Ovary (tissue), 7 donors: ENCODE measurements at regions not wholly inside any gene's neighbourhood (a gene's known extent, or its start where the extent isn't known, plus 50 kb on each side); places are given as distances from the start of the nearest gene placed in this dataset.
"Not testable (repeated sequence)": the region's sequence is repeated elsewhere in the genome, so short reads cannot be mapped to it uniquely, and the experiment has no call there.

Source experiments
- DNase-seq, 5 donors: peaks; one replicate each; pipeline ENCODE4 v3.0.0-alpha.2; 2019 to 2020
- H3K27ac ChIP-seq, 2 donors: fragments of 200-600 bp; one replicate each; pipeline versions ENCODE4 v1.5.1 to v1.8.0; 2019 to 2022
- H3K27me3 ChIP-seq: fragments of 200-600 bp; one replicate; pipeline ENCODE4 v1.8.0; 2022
- H3K36me3 ChIP-seq: fragments of 200-600 bp; sonication (generic); one replicate; pipeline ENCODE4 v1.5.1; 2019
- H3K4me1 ChIP-seq: one replicate; pipeline ENCODE4 v1.8.1; 2013; ENCODE audit warnings: mild to moderate bottlenecking, moderate library complexity; ENCODE audit not compliant: insufficient read depth
- H3K4me3 ChIP-seq: fragments of 200-600 bp; sonication (generic); one replicate; pipeline ENCODE4 v1.5.1; 2017
- H3K9me3 ChIP-seq, 2 donors: fragments of 200-600 bp in 1 of 2; sonication (generic) in 1 of 2; one replicate each; pipeline versions ENCODE4 v1.5.1 to v1.8.1; 2013 to 2019; ENCODE audit warnings: mild to moderate bottlenecking in 1 of 2, moderate library complexity in 1 of 2
- CTCF ChIP-seq, 3 donors: fragments of 450-650 bp in 2 of 3; fragments of 200-600 bp in 1 of 3; IDR thresholded peaks; one replicate each; pipeline versions ENCODE4 v1.5.1 to v1.8.0; 2016 to 2022; ENCODE audit warnings: antibody characterized with exemption in 3 of 3, mild to moderate bottlenecking in 1 of 3
- EP300 ChIP-seq: sonication (generic); formaldehyde crosslinking; IDR thresholded peaks from one replicate; pipeline ENCODE4 v1.6.1; 2017; ENCODE audit warnings: antibody characterized with exemption
- POLR2A ChIP-seq: fragments of 450-650 bp; IDR thresholded peaks from one replicate; pipeline ENCODE4 v1.6.1; 2017; ENCODE audit warnings: antibody characterized with exemption, mild to moderate bottlenecking, moderate library complexity
- WGBS, 3 donors: extraction: QIAGEN DNeasy Blood & Tissue Kit in 1 of 3; methylation state at CpG; one replicate each; pipeline versions ENCODE4 v1.1.5 to v1.1.7; 2013 to 2017; 5-methylcytosine and 5-hydroxymethylcytosine counted together
- intact Hi-C, 4 donors: fragments of 100-400 bp; cut with DNase I; formaldehyde crosslinking; loops; one replicate each; pipeline versions ENCODE4 v1.11.0 to v1.15.1; 2022 to 2023
- donor health status: DM: no; HTN: no; CAD: no; lungs with moderate emphysema.
- donor health status: DM: no; HTN: no; CAD: no.
- donor health status: Bipolar disorder and iron deficiency.
- donor health status: DM: no; HTN: no; CAD: no.
- donor health status: DM: yes; HTN: yes; CAD: no.

DNA sequence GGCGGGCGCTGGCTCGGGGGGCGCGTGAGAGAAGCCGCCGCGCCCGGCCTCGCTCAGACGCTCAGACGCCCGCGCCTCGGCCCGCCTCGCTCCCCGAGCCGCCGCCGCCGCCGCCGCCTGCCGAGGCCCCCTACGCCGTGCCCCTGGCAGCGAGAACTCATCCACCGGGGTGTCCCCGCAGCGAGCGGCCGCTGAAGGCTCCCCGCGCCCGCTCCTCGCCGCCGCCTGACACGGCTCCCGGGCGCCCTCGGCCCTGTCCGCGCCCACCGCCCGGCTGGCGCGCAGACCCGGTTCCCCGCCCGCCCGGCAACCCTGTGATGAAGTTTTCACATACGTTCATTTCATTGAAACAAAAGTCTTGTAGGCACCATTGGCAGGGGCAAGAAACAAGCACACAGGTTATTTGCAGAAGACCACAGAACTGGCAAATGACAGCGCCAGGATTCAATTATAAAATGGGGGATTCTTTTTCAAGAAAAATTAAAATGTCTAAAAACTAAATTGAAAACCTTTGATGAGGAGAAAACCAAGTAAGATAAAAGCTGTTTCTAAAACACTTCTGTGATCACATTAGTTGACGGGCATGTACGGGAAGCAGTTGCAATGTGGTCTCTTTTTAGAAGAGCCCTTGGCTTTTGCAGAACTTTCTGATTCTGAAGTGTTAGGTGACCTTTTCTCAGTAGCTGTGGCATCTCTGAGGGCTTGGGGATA is 50.5 kb upstream of the TUBA3D start:
- peak overlapping the region; percentile 32 for H3K4me3 ChIP-seq
- H3K4me1 ChIP-seq, result no peaks in the 10 kb centered on the region
- 4 to 6% (median 5%) methylated on average over 30 to 56 of the region's 57 CpGs for WGBS, 3 donors
- intact Hi-C loops, result no loop called here
- no peaks in the 10 kb centered on the region for H3K9me3 ChIP-seq
- H3K27me3 ChIP-seq, result no peaks in the 10 kb centered on the region
- H3K27ac ChIP-seq, result no peak overlapping the region
- DNase-seq, result no peak
- no peaks in the 10 kb centered on the region for H3K36me3 ChIP-seq
- TF ChIP-seq POLR2A (no peak), EP300 (no peak), CTCF (IDR thresholded peaks at IDR 0.05) (no peak)

DNA sequence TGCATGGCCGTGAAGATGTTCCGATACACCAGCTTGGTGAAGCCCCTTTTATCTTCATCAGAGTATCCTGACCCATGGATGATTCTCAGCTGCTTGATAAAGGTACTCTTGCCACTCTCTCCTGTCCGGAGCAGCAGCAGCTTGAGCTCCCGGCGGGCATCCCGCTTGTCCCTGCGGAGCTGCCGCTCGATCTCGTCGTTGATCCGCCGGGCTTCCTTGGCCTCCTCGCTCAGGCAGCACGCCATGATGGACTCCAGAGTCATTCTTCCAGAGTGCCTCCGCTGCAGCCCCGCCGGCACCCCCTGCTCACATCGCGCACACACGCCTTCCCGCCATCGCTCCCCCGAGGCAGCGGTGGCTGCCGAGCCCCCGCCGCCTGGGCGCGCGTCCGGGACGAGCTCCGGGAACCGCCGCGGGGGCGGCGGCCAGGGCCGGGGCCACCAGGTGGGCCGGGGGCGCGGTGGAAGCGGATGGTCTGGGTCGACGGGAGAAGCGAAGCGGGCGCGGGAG is 51.3 kb upstream of the TUBA3D start:
- H3K27me3 ChIP-seq, H3K27ac ChIP-seq, H3K4me3 ChIP-seq, H3K4me1 ChIP-seq, H3K9me3 ChIP-seq, DNase-seq, H3K36me3 ChIP-seq, intact Hi-C loops: not testable (repeated sequence)
- whole genome bisulfite sequencing, 3 donors, result 18 to 69% (median 31%) methylated on average over 16 to 45 of the region's 50 CpGs

DNA sequence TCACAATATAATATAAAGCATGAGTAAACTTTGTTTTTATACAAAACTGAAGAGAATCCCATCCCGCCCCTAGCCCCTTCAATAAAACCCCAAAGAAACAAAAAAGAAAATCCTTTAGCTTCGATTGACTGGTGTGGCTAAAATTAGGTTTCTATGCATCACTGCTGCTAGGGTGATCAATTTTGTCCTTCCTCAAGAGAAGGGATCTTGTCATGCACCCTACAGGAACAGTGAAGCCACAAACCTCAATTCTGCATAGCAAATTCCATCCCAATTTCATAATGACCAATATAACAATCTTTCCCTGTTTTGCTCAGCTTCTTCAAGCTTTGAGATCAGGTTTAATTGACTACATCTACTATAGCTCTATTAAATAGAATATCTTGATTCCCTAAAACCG is 55.2 kb upstream of the TUBA3D start:
- DNase-seq, H3K27ac ChIP-seq, intact Hi-C loops, H3K4me1 ChIP-seq, H3K9me3 ChIP-seq, H3K27me3 ChIP-seq, H3K36me3 ChIP-seq, H3K4me3 ChIP-seq: not testable (repeated sequence)
- WGBS, 3 donors, result 90 to 92% (median 92%) methylated on average over 3 of the region's 3 CpGs

DNA sequence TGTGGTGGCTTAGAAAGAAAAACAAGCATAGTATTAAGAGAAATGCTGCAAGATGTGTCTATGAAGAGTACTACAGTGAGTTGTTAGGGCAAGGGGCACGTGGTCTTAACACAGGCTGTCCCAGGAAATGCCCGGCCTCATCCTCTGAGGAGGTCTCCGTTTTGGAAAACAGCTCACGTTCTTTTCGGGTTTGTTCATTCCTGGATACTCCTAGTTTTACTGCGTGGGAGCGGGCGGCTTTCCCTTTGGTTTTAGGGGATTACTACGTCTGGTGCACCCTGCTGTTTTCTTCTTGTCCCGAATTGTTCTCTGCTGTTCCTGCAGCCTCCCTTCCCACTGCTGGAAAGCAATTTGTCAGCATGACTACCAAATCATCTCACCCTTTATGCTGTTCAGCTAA is 55.5 kb upstream of the RAB6D start:
- TF ChIP-seq POLR2A (no peak), CTCF (IDR thresholded peaks at IDR 0.05) (no peak), EP300 (no peak)
- no peaks in the 10 kb centered on the region for H3K36me3 ChIP-seq
- H3K27ac ChIP-seq, result no peak overlapping the region
- H3K9me3 ChIP-seq, result no peaks in the 10 kb centered on the region
- DNase-seq, result peak in 2 of 5 donors; percentile 15 to 46
- H3K4me3 ChIP-seq, result no peak overlapping the region
- no peaks in the 10 kb centered on the region for H3K4me1 ChIP-seq
- intact Hi-C loops, result loop anchor here in 2 of 4 donors (10.0 kb wide), 2 partner anchors 75 to 255 kb away; partner anchors contain the start of gene MZT2A (in 1 of the 2)
- 10 to 16% (median 13%) methylated on average over 10 of the region's 10 CpGs for WGBS, 3 donors
- H3K27me3 ChIP-seq, result no peaks in the 10 kb centered on the region

DNA sequence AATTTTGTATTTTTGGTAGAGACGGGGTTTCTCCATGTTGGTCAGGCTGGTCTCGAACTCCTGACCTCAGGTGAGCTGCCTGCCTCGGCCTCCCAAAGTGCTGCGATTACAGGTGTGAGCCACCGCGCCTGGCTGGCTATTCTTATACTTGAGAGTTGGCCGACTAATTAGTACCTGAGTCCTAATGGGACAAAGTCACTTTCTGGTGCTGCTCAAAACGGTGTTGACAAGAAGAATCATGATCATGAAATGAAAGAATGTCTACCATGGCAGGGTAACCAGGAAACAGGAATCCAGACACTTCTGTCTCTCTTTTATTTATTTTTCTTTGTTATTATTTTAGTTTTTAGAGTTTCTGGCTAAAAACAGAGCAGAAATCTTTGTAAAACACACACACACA is 54.7 kb upstream of the RAB6D start:
- TF ChIP-seq POLR2A (no peak), CTCF (IDR thresholded peaks at IDR 0.05) (no peak), EP300 (no peak)
- Histone ChIP-seq H3K27ac (no peak overlapping the region), H3K27me3 (no peaks in the 10 kb centered on the region), H3K4me3 (no peak overlapping the region), H3K36me3 (no peaks in the 10 kb centered on the region), H3K4me1 (no peaks in the 10 kb centered on the region), H3K9me3 (no peaks in the 10 kb centered on the region)
- DNase-seq, result no peak
- 87 to 93% (median 89%) methylated on average over 8 of the region's 8 CpGs for WGBS, 3 donors
- intact Hi-C loops, result loop anchor here in 2 of 4 donors (10.0 kb wide), 2 partner anchors 76 to 256 kb away; partner anchors contain the start of gene MZT2A (in 1 of the 2)
